ENCODE measurements at regions not wholly inside any gene's neighbourhood (a gene's known extent, or its start where the extent isn't known, plus 50 kb on each side); places are given as distances from the start of the nearest gene placed in this dataset.
"Not testable (repeated sequence)": the region's sequence is repeated elsewhere in the genome, so short reads cannot be mapped to it uniquely, and the experiment has no call there.

- not testable (repeated sequence) for TF ChIP-seq CTCF, POLR2A (IDR thresholded peaks at IDR 0.05)
Observed at GRCh38 chr1:82136351-82136750, 335.6 kb downstream of the ADGRL2 start.
